Type B pancreatic cell (in vitro differentiated cells): ENCODE measurements at regions not wholly inside any gene's neighbourhood (a gene's known extent, or its start where the extent isn't known, plus 50 kb on each side); places are given as distances from the start of the nearest gene placed in this dataset.

ENCODE experiments used
- DNase-seq: peaks from one replicate; pipeline ENCODE4 v3.0.0; 2021; ENCODE audit warnings: mixed read lengths; ENCODE audit not compliant: unreplicated experiment; ENCODE audit errors: extremely low spot score
- H3K27ac Mint-ChIP-seq: 2 replicates; pipeline ENCODE4 v1.8.0; 2021; ENCODE audit warnings: mild to moderate bottlenecking, mixed read lengths
- H3K27me3 Mint-ChIP-seq: 2 replicates; pipeline ENCODE4 v1.8.0; 2021; ENCODE audit warnings: mixed read lengths
- H3K36me3 Mint-ChIP-seq: 2 replicates; pipeline ENCODE4 v1.8.0; 2021; ENCODE audit warnings: mixed read lengths
- H3K4me1 Mint-ChIP-seq: one replicate; pipeline ENCODE4 v1.8.0; 2021; ENCODE audit warnings: mixed read lengths; ENCODE audit not compliant: unreplicated experiment
- H3K4me3 Mint-ChIP-seq: 2 replicates; pipeline ENCODE4 v1.8.0; 2021; ENCODE audit warnings: mild to moderate bottlenecking, mixed read lengths
- H3K9me3 Mint-ChIP-seq: 2 replicates; pipeline ENCODE4 v1.8.0; 2021; ENCODE audit warnings: mixed read lengths
- TF ChIP-seq, protein P1 (sequence below): fragments of 200-600 bp; sonication (generic); conservative IDR thresholded peaks from 2 replicates; pipeline ENCODE4 v1.5.0; 2021; ENCODE audit warnings: antibody characterized with exemption, mild to moderate bottlenecking

DNA sequence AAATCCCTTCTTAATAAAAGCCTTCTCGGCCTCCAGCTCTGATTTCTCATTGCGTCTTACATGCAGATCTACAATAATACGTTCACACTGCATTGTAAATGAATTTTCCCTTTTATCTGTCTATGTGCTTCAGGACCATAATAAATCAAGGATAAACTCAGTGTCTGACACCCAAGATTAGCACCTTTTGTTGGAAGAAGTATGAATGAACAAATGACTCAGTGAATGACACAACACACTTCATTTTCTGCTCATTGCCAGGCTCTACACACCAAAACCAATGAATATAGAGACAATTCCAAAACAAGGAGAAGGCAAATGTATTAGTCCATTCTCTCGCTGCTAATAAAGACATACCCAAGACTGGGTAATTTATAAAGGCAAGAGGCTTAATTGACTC is 1224.4 kb downstream of the EFNB2 start:
- peaks cover 8% of the 10 kb centered on the region for H3K9me3 Mint-ChIP-seq
- no peaks in the 10 kb centered on the region for H3K36me3 Mint-ChIP-seq
- no peak overlapping the region for H3K27ac Mint-ChIP-seq
- H3K27me3 Mint-ChIP-seq, result no peaks in the 10 kb centered on the region
- no peaks in the 10 kb centered on the region for H3K4me1 Mint-ChIP-seq
- TF ChIP-seq, protein P1, sequence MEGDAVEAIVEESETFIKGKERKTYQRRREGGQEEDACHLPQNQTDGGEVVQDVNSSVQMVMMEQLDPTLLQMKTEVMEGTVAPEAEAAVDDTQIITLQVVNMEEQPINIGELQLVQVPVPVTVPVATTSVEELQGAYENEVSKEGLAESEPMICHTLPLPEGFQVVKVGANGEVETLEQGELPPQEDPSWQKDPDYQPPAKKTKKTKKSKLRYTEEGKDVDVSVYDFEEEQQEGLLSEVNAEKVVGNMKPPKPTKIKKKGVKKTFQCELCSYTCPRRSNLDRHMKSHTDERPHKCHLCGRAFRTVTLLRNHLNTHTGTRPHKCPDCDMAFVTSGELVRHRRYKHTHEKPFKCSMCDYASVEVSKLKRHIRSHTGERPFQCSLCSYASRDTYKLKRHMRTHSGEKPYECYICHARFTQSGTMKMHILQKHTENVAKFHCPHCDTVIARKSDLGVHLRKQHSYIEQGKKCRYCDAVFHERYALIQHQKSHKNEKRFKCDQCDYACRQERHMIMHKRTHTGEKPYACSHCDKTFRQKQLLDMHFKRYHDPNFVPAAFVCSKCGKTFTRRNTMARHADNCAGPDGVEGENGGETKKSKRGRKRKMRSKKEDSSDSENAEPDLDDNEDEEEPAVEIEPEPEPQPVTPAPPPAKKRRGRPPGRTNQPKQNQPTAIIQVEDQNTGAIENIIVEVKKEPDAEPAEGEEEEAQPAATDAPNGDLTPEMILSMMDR, result no peak
- no peak overlapping the region for H3K4me3 Mint-ChIP-seq
- DNase-seq, result no peak

DNA sequence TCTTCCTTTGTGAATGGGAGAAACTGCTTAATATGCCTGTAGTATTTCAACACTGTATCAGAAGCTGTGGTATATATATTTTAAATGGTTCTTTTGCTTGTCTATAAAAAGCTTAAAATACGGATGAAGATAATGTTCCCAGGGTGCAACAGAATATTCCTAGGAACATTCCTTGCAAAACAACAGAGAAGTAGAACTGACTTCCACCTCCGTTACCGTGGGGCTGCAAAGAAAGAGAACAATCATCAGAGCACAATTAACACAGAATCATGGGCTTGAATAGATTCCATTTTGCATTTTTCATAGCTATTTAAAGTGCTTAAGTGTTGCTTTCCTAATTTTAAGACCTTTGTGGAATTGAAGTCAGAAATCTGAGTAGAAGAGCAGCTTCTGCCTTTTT is 1227.7 kb downstream of the EFNB2 start:
- H3K4me3 Mint-ChIP-seq, result no peak overlapping the region
- H3K27ac Mint-ChIP-seq, result no peak overlapping the region
- peaks cover 8% of the 10 kb centered on the region for H3K9me3 Mint-ChIP-seq
- no peaks in the 10 kb centered on the region for H3K27me3 Mint-ChIP-seq
- H3K4me1 Mint-ChIP-seq, result no peaks in the 10 kb centered on the region
- no peaks in the 10 kb centered on the region for H3K36me3 Mint-ChIP-seq
- TF ChIP-seq, protein P1, result no peak
- DNase-seq, result no peak

DNA sequence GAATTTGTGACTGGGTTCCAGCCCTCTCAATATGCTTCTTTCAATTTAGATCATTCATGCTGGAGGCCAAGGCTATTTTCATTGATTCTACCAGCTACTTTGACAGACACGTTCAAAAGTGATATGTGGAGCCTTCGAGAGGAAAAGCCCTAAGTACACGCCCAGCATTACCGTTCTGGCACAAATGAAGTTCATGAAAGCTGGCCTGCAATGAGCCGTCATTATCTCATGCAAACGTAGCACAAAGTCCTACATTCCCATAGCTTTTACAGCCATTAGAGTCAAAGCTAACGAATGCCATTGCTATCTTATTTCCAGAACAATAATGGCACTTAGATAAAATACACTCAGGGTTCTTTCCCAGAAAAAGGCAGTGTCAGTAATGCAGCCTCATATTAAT is 1237.6 kb downstream of the EFNB2 start:
- Mint-ChIP-seq H3K4me3 (no peak overlapping the region), H3K27me3 (no peaks in the 10 kb centered on the region)
- TF ChIP-seq, protein P1, result no peak

GRCh38 chr13:105291987-105292386 is 1243.5 kb downstream of the EFNB2 start:
- Mint-ChIP-seq H3K27me3 (no peaks in the 10 kb centered on the region), H3K9me3 (peaks cover 10% of the 10 kb centered on the region), H3K27ac (no peak overlapping the region), H3K4me1 (no peaks in the 10 kb centered on the region), H3K4me3 (no peak overlapping the region), H3K36me3 (no peaks in the 10 kb centered on the region)
- TF ChIP-seq, protein P1, result no peak
- no peak for DNase-seq

More for the DNA sequence above, 1237.6 kb downstream of the EFNB2 start:
- DNase-seq, result no peak
- Mint-ChIP-seq H3K9me3 (peaks cover 5% of the 10 kb centered on the region), H3K27ac (no peak overlapping the region), H3K4me1 (no peaks in the 10 kb centered on the region), H3K36me3 (no peaks in the 10 kb centered on the region)

DNA sequence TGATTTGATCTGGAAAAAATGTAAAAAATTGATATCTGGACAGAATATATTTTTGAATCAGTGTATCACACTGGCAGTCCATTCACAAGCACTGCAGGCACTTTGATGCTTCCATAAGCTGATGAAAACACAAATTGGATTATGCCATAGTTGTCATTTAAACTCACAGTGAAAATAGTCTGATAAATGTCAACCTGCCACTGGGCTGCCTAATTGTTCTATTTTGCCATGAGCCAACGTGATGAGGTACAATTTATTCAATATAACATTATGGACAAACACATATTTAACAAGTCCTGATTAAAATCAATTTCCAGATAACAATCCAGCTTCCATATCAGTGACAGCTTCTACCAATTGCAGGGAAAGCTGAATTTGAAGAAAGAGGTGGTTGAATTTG is 1244.9 kb downstream of the EFNB2 start:
- Mint-ChIP-seq H3K27ac (no peak overlapping the region), H3K4me3 (no peak overlapping the region), H3K27me3 (no peaks in the 10 kb centered on the region), H3K36me3 (no peaks in the 10 kb centered on the region), H3K4me1 (no peaks in the 10 kb centered on the region), H3K9me3 (peaks cover 12% of the 10 kb centered on the region)
- no peak for DNase-seq
- TF ChIP-seq, protein P1, result no peak

DNA sequence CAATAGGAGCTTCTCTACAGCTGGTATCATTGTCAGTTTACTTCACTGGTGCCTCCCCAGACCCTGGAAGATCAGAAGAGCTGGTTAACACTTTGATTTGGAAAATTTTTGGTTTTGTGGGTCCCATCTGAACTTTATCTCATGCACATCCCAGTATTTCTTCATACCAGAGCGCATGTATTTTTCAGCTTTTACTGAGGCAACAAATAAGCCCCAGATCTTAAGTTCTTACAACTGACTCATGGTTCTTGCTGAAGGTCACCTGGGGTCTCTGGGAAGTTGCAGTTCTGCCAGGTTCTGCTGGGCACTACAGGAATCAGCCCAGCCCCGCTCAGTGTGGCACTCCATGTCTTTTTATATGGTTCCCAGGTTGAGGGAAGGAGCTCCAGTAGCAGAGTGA is 1249.9 kb downstream of the EFNB2 start:
- Mint-ChIP-seq H3K4me3 (no peak overlapping the region), H3K9me3 (peaks cover 8% of the 10 kb centered on the region), H3K4me1 (peaks cover 34% of the 10 kb centered on the region), H3K27ac (no peak overlapping the region), H3K27me3 (no peaks in the 10 kb centered on the region), H3K36me3 (no peaks in the 10 kb centered on the region)
- DNase-seq, result no peak
- TF ChIP-seq, protein P1, result no peak
